GM23338 (cell line): ENCODE measurements at regions not wholly inside any gene's neighbourhood (a gene's known extent, or its start where the extent isn't known, plus 50 kb on each side); places are given as distances from the start of the nearest gene placed in this dataset.

ENCODE experiments used
- ATAC-seq: fragments of 200-7000 bp; cut with Tn5 transposase; 3 replicates; pipeline ENCODE4 v1.9.1; 2020
- DNase-seq: peaks from one replicate; pipeline ENCODE4 v3.0.0-alpha.2; 2015; ENCODE audit warnings: low spot score
- H2AFZ ChIP-seq: fragments of 200-600 bp; sonication (generic); 2 replicates; pipeline ENCODE4 v1.8.0; 2016; ENCODE audit warnings: antibody characterized with exemption, mild to moderate bottlenecking, moderate library complexity
- H3F3A ChIP-seq: fragments of 200-600 bp; sonication (generic); replicated peaks from 2 replicates; pipeline ENCODE4 v1.8.0; 2017; ENCODE audit warnings: antibody characterized with exemption, mixed run types, low read depth
- H3K27ac ChIP-seq: fragments of 200-600 bp; sonication (generic); 2 replicates; pipeline ENCODE4 v1.6.1; 2016; ENCODE audit warnings: low read depth
- H3K27me3 ChIP-seq: fragments of 200-600 bp; sonication (generic); 2 replicates; pipeline ENCODE4 v1.8.0; 2016; ENCODE audit warnings: mild to moderate bottlenecking, mixed run types, moderate library complexity; ENCODE audit not compliant: insufficient read depth
- H3K36me3 ChIP-seq: fragments of 200-600 bp; sonication (generic); 2 replicates; pipeline ENCODE4 v1.8.0; 2016; ENCODE audit warnings: mild to moderate bottlenecking; ENCODE audit not compliant: insufficient read depth
- H3K4me1 ChIP-seq: fragments of 200-600 bp; sonication (generic); 2 replicates; pipeline ENCODE4 v1.8.0; 2016; ENCODE audit warnings: mild to moderate bottlenecking, moderate library complexity; ENCODE audit not compliant: insufficient read depth
- H3K4me2 ChIP-seq: fragments of 200-600 bp; sonication (generic); 2 replicates; pipeline ENCODE4 v1.7.1; 2017; ENCODE audit warnings: mixed run types
- H3K4me3 ChIP-seq: fragments of 200-600 bp; sonication (generic); 2 replicates; pipeline ENCODE4 v1.6.1; 2016; ENCODE audit warnings: mixed run types
- H3K79me2 ChIP-seq: fragments of 200-600 bp; sonication (generic); replicated peaks from 2 replicates; pipeline ENCODE4 v1.8.0; 2017; ENCODE audit warnings: mild to moderate bottlenecking; ENCODE audit not compliant: insufficient read depth
- H3K9me2 ChIP-seq: fragments of 200-600 bp; sonication (generic); 2 replicates; pipeline ENCODE4 v1.8.0; 2017; ENCODE audit not compliant: insufficient read depth
- H4K20me1 ChIP-seq: fragments of 200-600 bp; sonication (generic); replicated peaks from 2 replicates; pipeline ENCODE4 v1.8.0; 2017; ENCODE audit warnings: mild to moderate bottlenecking; ENCODE audit not compliant: insufficient read depth
- H3K27ac Mint-ChIP-seq: 2 replicates; pipeline ENCODE4 v1.8.0; 2020; ENCODE audit warnings: inconsistent platforms, mild to moderate bottlenecking, moderate library complexity, mixed read lengths
- H3K27me3 Mint-ChIP-seq: 3 replicates; pipeline ENCODE4 v1.8.0; 2022; ENCODE audit warnings: low read depth, mild to moderate bottlenecking, moderate library complexity, mixed read lengths, inconsistent platforms; ENCODE audit not compliant: insufficient read depth, poor library complexity
- H3K36me3 Mint-ChIP-seq: 3 replicates; pipeline ENCODE4 v1.8.0; 2021; ENCODE audit warnings: low read depth, mild to moderate bottlenecking, inconsistent platforms, moderate library complexity, mixed read lengths
- H3K4me1 Mint-ChIP-seq: 3 replicates; pipeline ENCODE4 v1.8.0; 2020; ENCODE audit warnings: mild to moderate bottlenecking, inconsistent platforms, mixed read lengths
- H3K4me3 Mint-ChIP-seq: 3 replicates; pipeline ENCODE4 v1.8.0; 2021; ENCODE audit warnings: moderate library complexity, mild to moderate bottlenecking, inconsistent platforms, mixed read lengths
- H3K9me3 Mint-ChIP-seq: 3 replicates; pipeline ENCODE4 v1.8.0; 2020; ENCODE audit warnings: moderate library complexity, mild to moderate bottlenecking, inconsistent platforms, mixed read lengths
- EZH2 ChIP-seq: fragments of 200-600 bp; sonication (generic); IDR thresholded peaks from one replicate; pipeline ENCODE4 v1.8.0; 2017; ENCODE audit warnings: antibody characterized with exemption, mild to moderate bottlenecking, low read depth; ENCODE audit not compliant: unreplicated experiment
- EZH2phosphoT487 ChIP-seq: fragments of 200-600 bp; sonication (generic); IDR thresholded peaks from one replicate; pipeline ENCODE4 v1.8.1; 2018; ENCODE audit warnings: antibody characterized with exemption; ENCODE audit not compliant: unreplicated experiment
- JUNB ChIP-seq: IDR thresholded peaks from one replicate; pipeline ENCODE4 v1.6.1; 2016; ENCODE audit warnings: antibody characterized with exemption; ENCODE audit not compliant: unreplicated experiment
- NANOG ChIP-seq: IDR thresholded peaks from 2 replicates; pipeline ENCODE4 v1.6.1; 2016; ENCODE audit warnings: antibody characterized with exemption, borderline replicate concordance
- POLR2AphosphoS5 ChIP-seq: IDR thresholded peaks from 2 replicates; pipeline ENCODE4 v1.6.1; 2016; ENCODE audit warnings: antibody characterized with exemption, low read depth
- ZNF114 ChIP-seq: fragments of 250-450 bp; sonication (Bioruptor Pico); IDR thresholded peaks from 2 replicates; pipeline ENCODE4 v1.5.0; 2020; ENCODE audit warnings: mild to moderate bottlenecking, moderate library complexity
- ZNF331 ChIP-seq: fragments of 250-450 bp; sonication (Bioruptor Pico); IDR thresholded peaks from 2 replicates; pipeline ENCODE4 v1.5.0; 2020; ENCODE audit warnings: low read depth, mild to moderate bottlenecking, moderate library complexity
- TF ChIP-seq, protein P1 (sequence below): IDR thresholded peaks from 2 replicates; pipeline ENCODE4 v1.6.1; 2016; ENCODE audit warnings: antibody characterized with exemption
- TF ChIP-seq, protein P2 (sequence below): IDR thresholded peaks from one replicate; pipeline ENCODE4 v1.6.1; 2018; ENCODE audit warnings: antibody characterized with exemption; ENCODE audit not compliant: unreplicated experiment
- TF ChIP-seq, protein P3 (sequence below), 2 experiments: fragments of 200-600 bp in 1 of 2; sonication (generic) in 1 of 2; conservative IDR thresholded peaks; 2 replicates each; pipeline versions ENCODE4 v1.5.1 to v1.6.1; 2016 to 2017; ENCODE audit warnings: antibody characterized with exemption in 2 of 2, low read depth in 2 of 2, mild to moderate bottlenecking in 2 of 2, moderate library complexity in 1 of 2

DNA sequence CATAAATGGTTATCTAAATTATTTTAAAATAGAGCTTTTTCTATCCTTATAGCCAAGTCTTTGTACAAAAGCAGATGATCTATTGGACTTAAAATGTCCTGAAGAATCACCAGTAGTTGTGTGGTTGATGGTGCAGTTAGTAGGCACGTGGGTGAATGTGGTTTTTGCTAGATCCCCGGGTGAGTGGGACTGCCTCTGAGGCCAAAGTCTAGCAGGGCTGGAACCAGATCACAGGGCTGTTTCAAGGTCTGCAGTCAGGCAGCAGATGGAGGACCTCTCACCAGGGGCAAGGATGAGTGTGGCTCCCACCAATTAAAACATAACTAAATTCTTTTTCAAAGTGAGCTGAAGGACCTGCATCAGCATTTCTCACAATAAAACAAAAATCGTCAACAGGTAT is 604.7 kb upstream of the FTMT start:
- DNase-seq (no peak), ATAC-seq (no peak)
- H3K27ac ChIP-seq, result no peak overlapping the region
- no peaks in the 10 kb centered on the region for H3K27me3 ChIP-seq
- peaks cover 6% of the 10 kb centered on the region; the same call in 2 of the 3 replicates for H3K4me1 Mint-ChIP-seq
- H3K4me3 ChIP-seq, result no peak overlapping the region
- H3K4me1 ChIP-seq, result no peaks in the 10 kb centered on the region
- no peaks in the 10 kb centered on the region for H4K20me1 ChIP-seq
- no peak overlapping the region for H3K4me2 ChIP-seq
- H3K9me3 Mint-ChIP-seq, result no peaks in the 10 kb centered on the region; the same call in 2 of the 3 replicates
- no peak overlapping the region for H3K4me3 Mint-ChIP-seq
- no peak overlapping the region for H2AFZ ChIP-seq
- no peak overlapping the region for H3K27ac Mint-ChIP-seq
- no peaks in the 10 kb centered on the region for H3K79me2 ChIP-seq
- H3K36me3 Mint-ChIP-seq, result no peaks in the 10 kb centered on the region
- no peaks in the 10 kb centered on the region for H3K27me3 Mint-ChIP-seq
- no peaks in the 10 kb centered on the region for H3K36me3 ChIP-seq
- H3K9me2 ChIP-seq, result no peaks in the 10 kb centered on the region
- TF ChIP-seq ZNF114 (CRISPR knock-in tag), result no peak
- no peak for TF ChIP-seq NANOG
- TF ChIP-seq, protein P1, sequence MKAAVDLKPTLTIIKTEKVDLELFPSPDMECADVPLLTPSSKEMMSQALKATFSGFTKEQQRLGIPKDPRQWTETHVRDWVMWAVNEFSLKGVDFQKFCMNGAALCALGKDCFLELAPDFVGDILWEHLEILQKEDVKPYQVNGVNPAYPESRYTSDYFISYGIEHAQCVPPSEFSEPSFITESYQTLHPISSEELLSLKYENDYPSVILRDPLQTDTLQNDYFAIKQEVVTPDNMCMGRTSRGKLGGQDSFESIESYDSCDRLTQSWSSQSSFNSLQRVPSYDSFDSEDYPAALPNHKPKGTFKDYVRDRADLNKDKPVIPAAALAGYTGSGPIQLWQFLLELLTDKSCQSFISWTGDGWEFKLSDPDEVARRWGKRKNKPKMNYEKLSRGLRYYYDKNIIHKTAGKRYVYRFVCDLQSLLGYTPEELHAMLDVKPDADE, result no peak
- no peak for TF ChIP-seq EZH2phosphoT487
- no peak for TF ChIP-seq ZNF331 (CRISPR knock-in tag)
- TF ChIP-seq EZH2, result no peak
- TF ChIP-seq, protein P2, sequence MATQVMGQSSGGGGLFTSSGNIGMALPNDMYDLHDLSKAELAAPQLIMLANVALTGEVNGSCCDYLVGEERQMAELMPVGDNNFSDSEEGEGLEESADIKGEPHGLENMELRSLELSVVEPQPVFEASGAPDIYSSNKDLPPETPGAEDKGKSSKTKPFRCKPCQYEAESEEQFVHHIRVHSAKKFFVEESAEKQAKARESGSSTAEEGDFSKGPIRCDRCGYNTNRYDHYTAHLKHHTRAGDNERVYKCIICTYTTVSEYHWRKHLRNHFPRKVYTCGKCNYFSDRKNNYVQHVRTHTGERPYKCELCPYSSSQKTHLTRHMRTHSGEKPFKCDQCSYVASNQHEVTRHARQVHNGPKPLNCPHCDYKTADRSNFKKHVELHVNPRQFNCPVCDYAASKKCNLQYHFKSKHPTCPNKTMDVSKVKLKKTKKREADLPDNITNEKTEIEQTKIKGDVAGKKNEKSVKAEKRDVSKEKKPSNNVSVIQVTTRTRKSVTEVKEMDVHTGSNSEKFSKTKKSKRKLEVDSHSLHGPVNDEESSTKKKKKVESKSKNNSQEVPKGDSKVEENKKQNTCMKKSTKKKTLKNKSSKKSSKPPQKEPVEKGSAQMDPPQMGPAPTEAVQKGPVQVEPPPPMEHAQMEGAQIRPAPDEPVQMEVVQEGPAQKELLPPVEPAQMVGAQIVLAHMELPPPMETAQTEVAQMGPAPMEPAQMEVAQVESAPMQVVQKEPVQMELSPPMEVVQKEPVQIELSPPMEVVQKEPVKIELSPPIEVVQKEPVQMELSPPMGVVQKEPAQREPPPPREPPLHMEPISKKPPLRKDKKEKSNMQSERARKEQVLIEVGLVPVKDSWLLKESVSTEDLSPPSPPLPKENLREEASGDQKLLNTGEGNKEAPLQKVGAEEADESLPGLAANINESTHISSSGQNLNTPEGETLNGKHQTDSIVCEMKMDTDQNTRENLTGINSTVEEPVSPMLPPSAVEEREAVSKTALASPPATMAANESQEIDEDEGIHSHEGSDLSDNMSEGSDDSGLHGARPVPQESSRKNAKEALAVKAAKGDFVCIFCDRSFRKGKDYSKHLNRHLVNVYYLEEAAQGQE, result no peak
- no peak for TF ChIP-seq JUNB
- TF ChIP-seq POLR2AphosphoS5, result no peak
- TF ChIP-seq, protein P3, sequence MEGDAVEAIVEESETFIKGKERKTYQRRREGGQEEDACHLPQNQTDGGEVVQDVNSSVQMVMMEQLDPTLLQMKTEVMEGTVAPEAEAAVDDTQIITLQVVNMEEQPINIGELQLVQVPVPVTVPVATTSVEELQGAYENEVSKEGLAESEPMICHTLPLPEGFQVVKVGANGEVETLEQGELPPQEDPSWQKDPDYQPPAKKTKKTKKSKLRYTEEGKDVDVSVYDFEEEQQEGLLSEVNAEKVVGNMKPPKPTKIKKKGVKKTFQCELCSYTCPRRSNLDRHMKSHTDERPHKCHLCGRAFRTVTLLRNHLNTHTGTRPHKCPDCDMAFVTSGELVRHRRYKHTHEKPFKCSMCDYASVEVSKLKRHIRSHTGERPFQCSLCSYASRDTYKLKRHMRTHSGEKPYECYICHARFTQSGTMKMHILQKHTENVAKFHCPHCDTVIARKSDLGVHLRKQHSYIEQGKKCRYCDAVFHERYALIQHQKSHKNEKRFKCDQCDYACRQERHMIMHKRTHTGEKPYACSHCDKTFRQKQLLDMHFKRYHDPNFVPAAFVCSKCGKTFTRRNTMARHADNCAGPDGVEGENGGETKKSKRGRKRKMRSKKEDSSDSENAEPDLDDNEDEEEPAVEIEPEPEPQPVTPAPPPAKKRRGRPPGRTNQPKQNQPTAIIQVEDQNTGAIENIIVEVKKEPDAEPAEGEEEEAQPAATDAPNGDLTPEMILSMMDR (conservative IDR thresholded peaks at IDR 0.05; ENCODE audit: low read depth in 2 of 2), result no peak
- H3F3A ChIP-seq, result no peaks in the 10 kb centered on the region

DNA sequence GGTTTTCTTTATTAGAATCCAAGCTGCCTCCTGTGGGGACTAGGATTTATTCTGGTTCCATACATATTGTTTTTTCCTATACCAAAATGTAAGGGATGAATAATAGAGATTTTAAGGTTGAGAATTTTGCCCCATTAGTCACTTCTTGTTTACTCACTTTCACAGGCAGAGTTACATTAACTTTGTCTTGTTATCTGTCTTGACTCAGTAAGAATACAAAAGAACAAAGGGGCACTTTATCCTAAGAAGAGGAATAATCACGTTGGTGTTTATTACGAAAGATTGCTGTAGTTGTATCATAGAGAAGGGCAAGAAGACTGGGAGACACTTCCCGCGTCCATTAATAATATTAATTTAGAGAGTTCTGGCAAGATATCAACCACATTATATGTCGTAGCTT is 599.7 kb upstream of the FTMT start:
- H3K27ac Mint-ChIP-seq, result no peak overlapping the region
- ATAC-seq, result no peak

More for the DNA sequence above, 599.7 kb upstream of the FTMT start:
- H3K27me3 ChIP-seq, result no peaks in the 10 kb centered on the region
- H3K9me2 ChIP-seq, result no peaks in the 10 kb centered on the region
- H2AFZ ChIP-seq, result no peak overlapping the region
- no peak for DNase-seq
- H3K36me3 ChIP-seq, result no peaks in the 10 kb centered on the region
- H3K27me3 Mint-ChIP-seq, result no peaks in the 10 kb centered on the region
- H3K4me2 ChIP-seq, result no peak overlapping the region
- H3K4me3 Mint-ChIP-seq, result no peak overlapping the region
- H3K79me2 ChIP-seq, result no peaks in the 10 kb centered on the region
- H3K4me1 ChIP-seq, result no peaks in the 10 kb centered on the region
- no peaks in the 10 kb centered on the region for H3K4me1 Mint-ChIP-seq
- H3K9me3 Mint-ChIP-seq, result no peaks in the 10 kb centered on the region; the same call in 2 of the 3 replicates
- H3F3A ChIP-seq, result no peaks in the 10 kb centered on the region
- H3K27ac ChIP-seq, result no peak overlapping the region
- H3K36me3 Mint-ChIP-seq, result no peaks in the 10 kb centered on the region
- no peak overlapping the region for H3K4me3 ChIP-seq
- no peak for TF ChIP-seq EZH2phosphoT487
- no peak for TF ChIP-seq ZNF114 (CRISPR knock-in tag)
- H4K20me1 ChIP-seq, result no peaks in the 10 kb centered on the region
